WTC11 (cell line): ENCODE measurements at regions not wholly inside any gene's neighbourhood (a gene's known extent, or its start where the extent isn't known, plus 50 kb on each side); places are given as distances from the start of the nearest gene placed in this dataset.

Experiments used
- CTCF ChIP-seq: fragments of 200-600 bp; IDR thresholded peaks from 2 replicates; pipeline ENCODE4 v1.8.0; 2022; ENCODE audit warnings: antibody characterized with exemption
- ELF4 ChIP-seq: sonication (generic); formaldehyde crosslinking; IDR thresholded peaks from 2 replicates; pipeline ENCODE4 v1.8.1; 2022; ENCODE audit warnings: low read depth, mild to moderate bottlenecking, moderate library complexity, missing genetic modification reagents
- JAZF1 ChIP-seq: fragments of 250-450 bp; sonication (Bioruptor Pico); IDR thresholded peaks from 2 replicates; pipeline ENCODE4 v1.9.0; 2021; ENCODE audit warnings: moderate library complexity, mild to moderate bottlenecking, inconsistent platforms
- MXD4 ChIP-seq: fragments of 250-450 bp; sonication (Bioruptor Pico); IDR thresholded peaks from 2 replicates; pipeline ENCODE4 v1.8.0; 2021; ENCODE audit warnings: mild to moderate bottlenecking, moderate library complexity, borderline replicate concordance

GRCh38 chr1:198830412-198830811 is 191.6 kb downstream of the PTPRC start:
- TF ChIP-seq CTCF: no peak
- no peak for TF ChIP-seq JAZF1 (CRISPR knock-in tag)
- no peak for TF ChIP-seq ELF4 (CRISPR knock-in tag)
- TF ChIP-seq MXD4 (CRISPR knock-in tag): no peak
